ENCODE measurements at regions not wholly inside any gene's neighbourhood (a gene's known extent, or its start where the extent isn't known, plus 50 kb on each side); places are given as distances from the start of the nearest gene placed in this dataset.

- TF ChIP-seq GLIS3 (CRISPR knock-in tag; IDR thresholded peaks at IDR 0.05) (no peak), CREB5 (CRISPR knock-in tag; IDR thresholded peaks at IDR 0.05; ENCODE audit: low read depth) (no peak), ZFP3 (CRISPR knock-in tag; IDR thresholded peaks at IDR 0.05) (no peak), SNAI2 (CRISPR knock-in tag; IDR thresholded peaks at IDR 0.05) (no peak), ESRRG (CRISPR knock-in tag; IDR thresholded peaks at IDR 0.05) (no peak), ZFP30 (CRISPR knock-in tag; IDR thresholded peaks at IDR 0.05) (no peak), CSDC2 (CRISPR knock-in tag; IDR thresholded peaks at IDR 0.05) (no peak), ISL1 (CRISPR knock-in tag; IDR thresholded peaks at IDR 0.05) (no peak), ZNF70 (CRISPR knock-in tag; IDR thresholded peaks at IDR 0.05) (no peak)
Measured at GRCh38 chr17:33688771-33689170, 395.7 kb upstream of the ASIC2 start.
